Activated T-cell treated with anti-CD3 and anti-CD28 coated beads, Interleukin-2, amount 50 U/mL, for 72 hours (primary cell): ENCODE measurements at regions not wholly inside any gene's neighbourhood (a gene's known extent, or its start where the extent isn't known, plus 50 kb on each side); places are given as distances from the start of the nearest gene placed in this dataset.

ENCODE experiments used
- ATAC-seq, 2 donors: fragments of 150-1000 bp; cut with Tn5 transposase; replicated peaks in 1 of 2; 2 replicates each; pipeline ENCODE4 v1.10.0; 2021; ENCODE audit warnings: moderate library complexity in 2 of 2, mild to moderate bottlenecking in 1 of 2
- DNase-seq, 2 donors: peaks; one replicate each; pipeline ENCODE4 v3.0.0; 2021 to 2022; ENCODE audit warnings: mixed read lengths in 1 of 2
- H3K27ac Mint-ChIP-seq: one replicate; pipeline ENCODE4 v1.8.0; 2022; ENCODE audit warnings: mild to moderate bottlenecking, moderate library complexity, mixed read lengths
- H3K27me3 Mint-ChIP-seq: one replicate; pipeline ENCODE4 v1.8.0; 2022; ENCODE audit warnings: low read depth, mixed read lengths
- H3K36me3 Mint-ChIP-seq, 2 donors: one replicate each; pipeline ENCODE4 v1.8.0; 2022; ENCODE audit warnings: mixed read lengths in 2 of 2, mild to moderate bottlenecking in 1 of 2; ENCODE audit not compliant: insufficient read depth in 2 of 2
- H3K4me1 Mint-ChIP-seq: one replicate; pipeline ENCODE4 v1.8.0; 2022; ENCODE audit warnings: low read depth, mixed read lengths
- H3K4me3 Mint-ChIP-seq, 2 donors: one replicate each; pipeline ENCODE4 v1.8.0; 2022; ENCODE audit warnings: mild to moderate bottlenecking in 2 of 2, mixed read lengths in 2 of 2, moderate library complexity in 2 of 2
- H3K9me3 Mint-ChIP-seq, 2 donors: one replicate each; pipeline ENCODE4 v1.8.0; 2022; ENCODE audit warnings: mixed read lengths in 2 of 2

GRCh38 chr6:15953152-15953880 lies 175.6 kb upstream of the MYLIP start:
- Mint-ChIP-seq H3K27ac (no peak overlapping the region), H3K4me3 (no peak overlapping the region), H3K9me3 (no peaks in the 10 kb centered on the region), H3K27me3 (peaks cover 12% of the 10 kb centered on the region), H3K36me3 (no peaks in the 10 kb centered on the region), H3K4me1 (peaks cover 11% of the 10 kb centered on the region)
- DNase-seq (no peak), ATAC-seq (no peak)

GRCh38 chr6:15952231-15953151 lies 176.4 kb upstream of the MYLIP start:
- no peaks in the 10 kb centered on the region for H3K9me3 Mint-ChIP-seq
- no peak for DNase-seq
- H3K27ac Mint-ChIP-seq: no peak overlapping the region
- no peaks in the 10 kb centered on the region for H3K36me3 Mint-ChIP-seq
- ATAC-seq: no peak
- no peak overlapping the region for H3K4me3 Mint-ChIP-seq
- peaks cover 11% of the 10 kb centered on the region for H3K4me1 Mint-ChIP-seq
- peaks cover 9% of the 10 kb centered on the region for H3K27me3 Mint-ChIP-seq

DNA sequence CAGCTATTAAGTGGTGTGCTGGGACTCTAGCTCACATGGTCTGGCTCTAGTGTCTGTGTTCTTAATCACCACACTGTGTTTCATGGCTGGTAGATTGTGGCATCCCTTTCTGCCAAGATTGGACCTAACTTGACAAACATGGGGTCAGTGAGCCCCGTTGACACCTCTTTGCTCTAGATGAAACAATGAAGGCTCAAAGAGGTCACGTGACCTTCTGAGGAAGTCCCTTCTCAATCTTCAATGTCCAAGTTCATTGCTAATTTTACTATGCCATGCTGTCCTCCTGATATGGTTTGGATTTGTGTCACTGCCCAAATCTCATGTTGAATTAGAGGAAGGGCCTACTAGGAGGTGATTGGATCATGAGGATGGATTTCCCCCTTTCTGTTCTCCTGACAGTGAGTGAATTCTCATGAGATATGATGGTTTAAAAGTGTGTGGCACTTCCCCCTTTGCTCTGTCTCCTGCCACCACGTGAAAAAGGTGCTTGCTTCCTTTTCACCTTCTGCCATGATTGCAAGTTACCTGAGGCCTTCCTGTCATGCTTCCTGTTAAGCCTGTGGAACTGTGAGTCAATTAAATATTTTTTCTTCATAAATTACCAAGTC lies 177.8 kb upstream of the MYLIP start:
- DNase-seq (no peak), ATAC-seq (no peak)
- no peak overlapping the region for H3K27ac Mint-ChIP-seq
- H3K36me3 Mint-ChIP-seq: no peaks in the 10 kb centered on the region
- no peaks in the 10 kb centered on the region for H3K27me3 Mint-ChIP-seq
- peaks cover 2% of the 10 kb centered on the region for H3K4me1 Mint-ChIP-seq
- H3K4me3 Mint-ChIP-seq: no peak overlapping the region
- no peaks in the 10 kb centered on the region for H3K9me3 Mint-ChIP-seq

DNA sequence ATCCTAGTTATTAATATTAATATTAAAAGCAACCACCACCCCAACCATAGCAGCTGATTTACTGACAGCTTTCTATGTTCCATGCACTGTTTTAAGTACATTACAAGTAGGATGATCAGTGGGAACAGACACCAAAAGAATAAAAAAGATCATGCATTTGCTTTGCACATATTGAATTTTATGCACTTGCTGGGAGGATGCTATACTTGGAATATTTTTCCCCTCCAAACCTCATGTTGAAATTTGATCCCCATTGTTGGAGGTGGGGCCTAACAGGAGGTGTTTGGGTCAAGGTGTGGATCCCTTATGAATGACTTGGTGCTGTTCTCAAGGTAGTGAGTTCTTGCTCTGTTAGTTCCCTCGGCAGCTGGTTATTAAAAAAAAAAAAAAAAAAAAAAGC lies 178.9 kb upstream of the MYLIP start:
- Mint-ChIP-seq H3K27ac (no peak overlapping the region), H3K4me1 (no peaks in the 10 kb centered on the region), H3K36me3 (no peaks in the 10 kb centered on the region), H3K4me3 (no peak overlapping the region), H3K27me3 (no peaks in the 10 kb centered on the region), H3K9me3 (no peaks in the 10 kb centered on the region)
- ATAC-seq (no peak), DNase-seq (no peak)

DNA sequence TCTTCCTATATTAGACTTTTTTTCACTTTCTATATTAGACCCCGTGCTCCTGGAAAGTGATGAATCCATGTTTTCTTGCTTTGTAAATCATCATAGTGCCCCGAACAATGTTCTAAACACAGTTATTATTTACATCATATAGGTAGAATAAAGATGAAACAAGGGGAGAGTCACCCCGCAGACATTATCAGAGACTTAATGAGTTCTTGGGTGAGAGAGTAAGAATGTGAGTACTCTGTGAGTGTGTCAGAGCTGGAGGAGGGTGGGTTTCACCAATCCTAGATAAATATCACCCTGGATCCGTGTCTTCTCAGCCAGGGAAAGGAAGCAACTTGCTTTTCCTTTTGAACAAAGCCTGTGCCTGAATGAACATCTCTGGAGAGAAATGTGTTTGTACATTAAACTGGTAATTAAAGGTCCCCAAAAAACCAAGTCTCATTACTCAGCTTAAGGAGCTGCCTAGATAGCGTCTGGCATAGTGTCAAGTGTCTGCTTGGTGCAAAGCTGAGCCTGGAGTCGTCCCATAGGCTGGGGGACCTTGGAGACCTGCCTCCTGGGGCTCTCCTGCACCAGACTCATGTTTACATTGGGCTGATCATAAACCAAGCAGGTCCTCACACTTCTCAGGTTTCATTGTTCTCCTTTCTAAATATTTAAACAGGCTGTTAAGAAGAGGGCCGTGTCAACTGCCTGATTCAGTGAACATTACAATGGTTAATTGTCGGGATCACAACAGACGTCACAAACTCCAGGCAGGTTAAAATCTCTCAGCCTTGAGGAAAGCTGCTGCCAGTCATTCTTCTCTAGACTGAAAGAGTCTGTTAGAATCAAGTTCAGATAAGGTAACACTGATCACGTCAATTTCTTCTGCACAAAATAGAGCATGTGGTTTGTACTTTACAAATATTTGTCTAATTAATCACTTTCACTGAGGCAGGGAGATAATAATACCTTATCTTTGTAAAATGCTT lies 179.7 kb upstream of the MYLIP start:
- no peaks in the 10 kb centered on the region for H3K27me3 Mint-ChIP-seq
- H3K4me1 Mint-ChIP-seq: no peaks in the 10 kb centered on the region
- H3K27ac Mint-ChIP-seq: no peak overlapping the region
- DNase-seq (no peak), ATAC-seq (no peak)
- H3K4me3 Mint-ChIP-seq: no peak overlapping the region
- no peaks in the 10 kb centered on the region for H3K36me3 Mint-ChIP-seq
- no peaks in the 10 kb centered on the region for H3K9me3 Mint-ChIP-seq

DNA sequence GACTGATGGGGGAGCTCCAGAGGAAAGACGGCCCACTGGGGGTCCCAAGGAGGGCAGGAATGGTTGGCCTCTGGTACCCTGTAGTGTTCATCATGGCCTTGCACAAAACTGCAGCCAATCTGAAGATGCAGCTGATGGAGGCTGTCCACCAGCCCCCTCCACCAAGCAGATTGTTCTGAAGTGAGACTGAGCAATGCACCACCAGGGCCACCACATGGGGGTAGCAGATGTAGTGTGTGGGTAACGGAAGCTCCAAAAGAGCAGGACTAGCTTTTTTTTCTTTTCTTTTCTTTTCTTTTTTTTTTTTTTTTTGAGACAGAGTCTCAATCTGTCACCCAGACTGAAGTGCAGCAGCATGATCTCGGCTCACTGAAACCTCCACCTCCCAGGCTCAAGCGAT lies 181.0 kb upstream of the MYLIP start:
- Mint-ChIP-seq H3K9me3 (no peaks in the 10 kb centered on the region), H3K27ac (no peak overlapping the region), H3K27me3 (no peaks in the 10 kb centered on the region), H3K4me1 (no peaks in the 10 kb centered on the region), H3K36me3 (no peaks in the 10 kb centered on the region), H3K4me3 (no peak overlapping the region)
- ATAC-seq (no peak), DNase-seq (no peak)

DNA sequence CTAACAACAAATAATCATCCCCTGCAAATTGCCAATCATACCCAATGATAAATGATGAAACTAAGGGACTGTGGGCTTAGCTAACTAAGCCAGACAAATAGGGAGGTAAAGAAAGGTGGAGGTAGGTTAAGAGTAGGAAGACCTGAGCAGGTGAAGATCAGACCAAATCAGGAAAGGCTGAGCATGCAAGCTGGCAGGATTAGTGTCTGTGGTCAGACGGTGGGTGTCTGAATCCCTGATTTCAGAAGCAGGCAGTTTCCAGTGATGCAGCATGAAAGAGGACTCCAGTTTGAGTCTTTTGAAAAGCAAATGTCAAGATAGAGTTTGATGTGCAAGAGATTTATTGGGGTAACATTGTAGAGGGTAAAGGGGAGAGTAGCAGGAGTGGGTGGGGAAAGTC lies 181.4 kb upstream of the MYLIP start:
- ATAC-seq (no peak), DNase-seq (no peak)
- Mint-ChIP-seq H3K27me3 (no peaks in the 10 kb centered on the region), H3K27ac (no peak overlapping the region), H3K4me1 (no peaks in the 10 kb centered on the region), H3K4me3 (no peak overlapping the region), H3K36me3 (no peaks in the 10 kb centered on the region), H3K9me3 (no peaks in the 10 kb centered on the region)

- Mint-ChIP-seq H3K9me3 (no peaks in the 10 kb centered on the region), H3K36me3 (no peaks in the 10 kb centered on the region), H3K4me1 (no peaks in the 10 kb centered on the region), H3K27me3 (no peaks in the 10 kb centered on the region), H3K27ac (no peak overlapping the region), H3K4me3 (no peak overlapping the region)
- no peak for ATAC-seq
- DNase-seq: no peak
Observed at GRCh38 chr6:15946701-15947385, 182.0 kb upstream of the MYLIP start.

- H3K4me3 Mint-ChIP-seq: no peak overlapping the region
- no peaks in the 10 kb centered on the region for H3K36me3 Mint-ChIP-seq
- H3K4me1 Mint-ChIP-seq: no peaks in the 10 kb centered on the region
- ATAC-seq (no peak), DNase-seq (no peak)
- H3K27ac Mint-ChIP-seq: no peak overlapping the region
- H3K27me3 Mint-ChIP-seq: no peaks in the 10 kb centered on the region
- H3K9me3 Mint-ChIP-seq: peaks cover 2 to 3% of the 10 kb centered on the region in 2 donors
Observed at GRCh38 chr6:15945593-15946159, 183.2 kb upstream of the MYLIP start.

GRCh38 chr6:15943423-15943822 lies 185.5 kb upstream of the MYLIP start:
- ATAC-seq: no peak
- H3K36me3 Mint-ChIP-seq: no peaks in the 10 kb centered on the region

GRCh38 chr6:15941168-15941567 lies 187.7 kb upstream of the MYLIP start:
- DNase-seq (no peak), ATAC-seq (no peak)
- peaks cover 4% of the 10 kb centered on the region for H3K27me3 Mint-ChIP-seq
- peaks cover 3 to 4% of the 10 kb centered on the region in 2 donors for H3K9me3 Mint-ChIP-seq
- H3K36me3 Mint-ChIP-seq: no peaks in the 10 kb centered on the region
- no peak overlapping the region for H3K27ac Mint-ChIP-seq
- no peaks in the 10 kb centered on the region for H3K4me1 Mint-ChIP-seq
- H3K4me3 Mint-ChIP-seq: no peak overlapping the region

More at GRCh38 chr6:15943423-15943822, 185.5 kb upstream of the MYLIP start:
- no peak for DNase-seq
- Mint-ChIP-seq H3K4me3 (no peak overlapping the region), H3K27me3 (no peaks in the 10 kb centered on the region), H3K9me3 (peaks cover 2 to 3% of the 10 kb centered on the region in 2 donors), H3K27ac (no peak overlapping the region), H3K4me1 (no peaks in the 10 kb centered on the region)

DNA sequence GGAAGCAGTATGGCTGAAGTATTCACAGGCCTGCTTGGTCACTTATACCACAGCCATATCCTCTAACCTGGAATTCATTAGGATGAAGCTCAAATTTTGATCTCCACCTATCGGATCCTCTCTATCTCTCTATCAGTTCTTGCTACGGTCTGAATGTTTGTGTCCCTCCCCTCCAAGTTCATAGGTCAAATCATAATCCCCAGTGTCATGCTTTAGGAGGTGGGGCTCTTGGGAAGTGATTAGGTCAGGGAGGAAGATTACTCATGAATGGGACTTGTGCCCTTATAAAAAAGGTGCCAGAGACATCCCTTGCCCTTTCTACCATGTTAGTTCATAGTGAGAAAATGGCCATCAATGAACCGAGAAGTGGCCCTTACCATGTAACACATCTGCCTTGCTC lies 190.8 kb upstream of the MYLIP start:
- no peaks in the 10 kb centered on the region for H3K4me1 Mint-ChIP-seq
- no peak for ATAC-seq
- no peaks in the 10 kb centered on the region for H3K36me3 Mint-ChIP-seq
- no peak overlapping the region for H3K4me3 Mint-ChIP-seq
- no peak for DNase-seq
- H3K9me3 Mint-ChIP-seq: peaks cover 3 to 4% of the 10 kb centered on the region in 2 donors
- H3K27me3 Mint-ChIP-seq: peaks cover 13% of the 10 kb centered on the region
- H3K27ac Mint-ChIP-seq: no peak overlapping the region
